ENCODE measurements at regions not wholly inside any gene's neighbourhood (a gene's known extent, or its start where the extent isn't known, plus 50 kb on each side); places are given as distances from the start of the nearest gene placed in this dataset.

DNA sequence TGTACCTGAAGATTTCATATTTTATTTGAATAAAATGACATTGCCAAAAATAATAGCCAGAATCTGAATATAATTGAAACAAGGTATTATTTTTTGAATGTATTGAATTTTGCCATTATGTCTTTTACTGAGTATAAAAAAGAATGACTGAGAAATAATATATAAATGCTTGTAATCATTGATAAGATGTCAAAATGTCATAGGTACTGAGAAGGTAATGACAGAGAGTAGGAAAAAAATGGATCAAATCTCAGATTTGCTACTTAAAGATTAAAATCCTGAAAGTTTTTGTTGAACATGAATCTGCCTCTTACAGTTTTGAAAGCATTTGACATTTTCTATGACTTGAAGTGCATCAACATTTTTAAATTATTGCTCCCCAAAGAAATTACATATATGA is 1069.9 kb upstream of the ADGRL4 start:
- Histone ChIP-seq H3K27me3 (ENCODE audit: insufficient read depth, poor library complexity, severe bottlenecking) (no peaks in the 10 kb centered on the region), H3K27ac (replicated peaks) (no peak overlapping the region), H3K4me3 (replicated peaks; ENCODE audit: insufficient read depth, low read length) (no peak overlapping the region)
- TF ChIP-seq, protein P1, sequence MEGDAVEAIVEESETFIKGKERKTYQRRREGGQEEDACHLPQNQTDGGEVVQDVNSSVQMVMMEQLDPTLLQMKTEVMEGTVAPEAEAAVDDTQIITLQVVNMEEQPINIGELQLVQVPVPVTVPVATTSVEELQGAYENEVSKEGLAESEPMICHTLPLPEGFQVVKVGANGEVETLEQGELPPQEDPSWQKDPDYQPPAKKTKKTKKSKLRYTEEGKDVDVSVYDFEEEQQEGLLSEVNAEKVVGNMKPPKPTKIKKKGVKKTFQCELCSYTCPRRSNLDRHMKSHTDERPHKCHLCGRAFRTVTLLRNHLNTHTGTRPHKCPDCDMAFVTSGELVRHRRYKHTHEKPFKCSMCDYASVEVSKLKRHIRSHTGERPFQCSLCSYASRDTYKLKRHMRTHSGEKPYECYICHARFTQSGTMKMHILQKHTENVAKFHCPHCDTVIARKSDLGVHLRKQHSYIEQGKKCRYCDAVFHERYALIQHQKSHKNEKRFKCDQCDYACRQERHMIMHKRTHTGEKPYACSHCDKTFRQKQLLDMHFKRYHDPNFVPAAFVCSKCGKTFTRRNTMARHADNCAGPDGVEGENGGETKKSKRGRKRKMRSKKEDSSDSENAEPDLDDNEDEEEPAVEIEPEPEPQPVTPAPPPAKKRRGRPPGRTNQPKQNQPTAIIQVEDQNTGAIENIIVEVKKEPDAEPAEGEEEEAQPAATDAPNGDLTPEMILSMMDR (IDR thresholded peaks at IDR 0.05; ENCODE audit: insufficient read depth, low read length) = no peak
- TF ChIP-seq, protein P2, sequence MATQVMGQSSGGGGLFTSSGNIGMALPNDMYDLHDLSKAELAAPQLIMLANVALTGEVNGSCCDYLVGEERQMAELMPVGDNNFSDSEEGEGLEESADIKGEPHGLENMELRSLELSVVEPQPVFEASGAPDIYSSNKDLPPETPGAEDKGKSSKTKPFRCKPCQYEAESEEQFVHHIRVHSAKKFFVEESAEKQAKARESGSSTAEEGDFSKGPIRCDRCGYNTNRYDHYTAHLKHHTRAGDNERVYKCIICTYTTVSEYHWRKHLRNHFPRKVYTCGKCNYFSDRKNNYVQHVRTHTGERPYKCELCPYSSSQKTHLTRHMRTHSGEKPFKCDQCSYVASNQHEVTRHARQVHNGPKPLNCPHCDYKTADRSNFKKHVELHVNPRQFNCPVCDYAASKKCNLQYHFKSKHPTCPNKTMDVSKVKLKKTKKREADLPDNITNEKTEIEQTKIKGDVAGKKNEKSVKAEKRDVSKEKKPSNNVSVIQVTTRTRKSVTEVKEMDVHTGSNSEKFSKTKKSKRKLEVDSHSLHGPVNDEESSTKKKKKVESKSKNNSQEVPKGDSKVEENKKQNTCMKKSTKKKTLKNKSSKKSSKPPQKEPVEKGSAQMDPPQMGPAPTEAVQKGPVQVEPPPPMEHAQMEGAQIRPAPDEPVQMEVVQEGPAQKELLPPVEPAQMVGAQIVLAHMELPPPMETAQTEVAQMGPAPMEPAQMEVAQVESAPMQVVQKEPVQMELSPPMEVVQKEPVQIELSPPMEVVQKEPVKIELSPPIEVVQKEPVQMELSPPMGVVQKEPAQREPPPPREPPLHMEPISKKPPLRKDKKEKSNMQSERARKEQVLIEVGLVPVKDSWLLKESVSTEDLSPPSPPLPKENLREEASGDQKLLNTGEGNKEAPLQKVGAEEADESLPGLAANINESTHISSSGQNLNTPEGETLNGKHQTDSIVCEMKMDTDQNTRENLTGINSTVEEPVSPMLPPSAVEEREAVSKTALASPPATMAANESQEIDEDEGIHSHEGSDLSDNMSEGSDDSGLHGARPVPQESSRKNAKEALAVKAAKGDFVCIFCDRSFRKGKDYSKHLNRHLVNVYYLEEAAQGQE (IDR thresholded peaks at IDR 0.05; ENCODE audit: insufficient replicate concordance, low read depth) = no peak
- TF ChIP-seq GABPA (IDR thresholded peaks at IDR 0.05; ENCODE audit: low read depth) (no peak), POLR2AphosphoS5 (IDR thresholded peaks at IDR 0.05; ENCODE audit: low read depth) (no peak)
- no peak for DNase-seq (ENCODE audit: low read depth in 1 of 2, low spot score in 1 of 2)

DNA sequence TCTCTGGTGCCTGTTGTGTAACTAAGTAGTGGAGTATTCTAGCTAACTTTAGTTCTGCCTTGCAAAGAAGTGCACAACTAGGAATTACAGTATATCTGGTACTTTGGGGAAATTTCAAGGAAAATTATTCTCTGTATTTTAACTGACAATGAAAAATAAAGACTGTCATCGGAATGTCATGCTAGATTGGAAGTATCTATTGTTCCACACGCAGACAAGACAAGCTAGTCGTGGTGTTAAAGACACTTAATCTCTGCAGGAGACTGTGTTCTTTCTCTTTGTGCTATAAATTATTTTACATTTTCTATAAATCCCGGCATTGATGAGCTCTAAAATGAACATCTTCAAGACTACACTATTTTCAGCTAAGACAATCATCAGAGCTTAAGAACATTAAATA is 1068.8 kb upstream of the ADGRL4 start:
- TF ChIP-seq SPI1 (IDR thresholded peaks at IDR 0.05; ENCODE audit: borderline replicate concordance, low read depth) (no peak), POLR2AphosphoS5 (IDR thresholded peaks at IDR 0.05; ENCODE audit: low read depth) (no peak), GABPA (IDR thresholded peaks at IDR 0.05; ENCODE audit: low read depth) (no peak)
- TF ChIP-seq, protein P1 (IDR thresholded peaks at IDR 0.05; ENCODE audit: insufficient read depth, low read length) = no peak
- TF ChIP-seq, protein P2 (IDR thresholded peaks at IDR 0.05; ENCODE audit: insufficient replicate concordance, low read depth) = no peak
- no peak for DNase-seq (ENCODE audit: low read depth in 1 of 2, low spot score in 1 of 2)
- Histone ChIP-seq H3K27ac (replicated peaks) (no peak overlapping the region), H3K4me3 (replicated peaks; ENCODE audit: insufficient read depth, low read length) (no peak overlapping the region), H3K27me3 (ENCODE audit: insufficient read depth, poor library complexity, severe bottlenecking) (no peaks in the 10 kb centered on the region)

DNA sequence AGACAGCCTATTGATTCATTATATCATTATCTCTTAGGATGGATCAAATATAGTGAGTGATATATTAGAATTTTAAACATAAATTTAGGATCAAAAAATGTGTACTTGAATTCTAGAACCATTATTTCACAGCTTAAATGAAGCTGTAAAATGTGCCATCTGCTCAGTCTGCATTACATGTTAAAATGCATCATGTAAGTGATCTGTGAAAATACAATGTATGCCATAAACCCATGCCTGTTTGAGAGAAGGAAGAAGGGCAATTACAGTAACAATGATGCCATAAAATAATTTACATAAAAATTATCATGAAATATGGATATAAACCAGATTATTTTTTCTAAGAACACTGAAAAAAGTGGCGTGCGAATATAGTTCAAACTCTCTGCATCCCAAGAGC is 1066.0 kb upstream of the ADGRL4 start:
- no peak for DNase-seq (ENCODE audit: low read depth in 1 of 2, low spot score in 1 of 2)
- Histone ChIP-seq H3K27me3 (ENCODE audit: insufficient read depth, poor library complexity, severe bottlenecking) (no peaks in the 10 kb centered on the region), H3K4me3 (replicated peaks; ENCODE audit: insufficient read depth, low read length) (no peak overlapping the region), H3K27ac (replicated peaks) (no peak overlapping the region)
- TF ChIP-seq GABPA (IDR thresholded peaks at IDR 0.05; ENCODE audit: low read depth) (no peak), SPI1 (IDR thresholded peaks at IDR 0.05; ENCODE audit: borderline replicate concordance, low read depth) (no peak), POLR2AphosphoS5 (IDR thresholded peaks at IDR 0.05; ENCODE audit: low read depth) (no peak)
- TF ChIP-seq, protein P1 (IDR thresholded peaks at IDR 0.05; ENCODE audit: insufficient read depth, low read length) = no peak
- TF ChIP-seq, protein P2 (IDR thresholded peaks at IDR 0.05; ENCODE audit: insufficient replicate concordance, low read depth) = no peak
